Suppressor macrophage (primary cell): ENCODE measurements at regions not wholly inside any gene's neighbourhood (a gene's known extent, or its start where the extent isn't known, plus 50 kb on each side); places are given as distances from the start of the nearest gene placed in this dataset.

Experiments
- DNase-seq, 4 experiments: peaks; one replicate each; pipeline ENCODE4 v3.0.0-alpha.2; 2020 to 2022

DNA sequence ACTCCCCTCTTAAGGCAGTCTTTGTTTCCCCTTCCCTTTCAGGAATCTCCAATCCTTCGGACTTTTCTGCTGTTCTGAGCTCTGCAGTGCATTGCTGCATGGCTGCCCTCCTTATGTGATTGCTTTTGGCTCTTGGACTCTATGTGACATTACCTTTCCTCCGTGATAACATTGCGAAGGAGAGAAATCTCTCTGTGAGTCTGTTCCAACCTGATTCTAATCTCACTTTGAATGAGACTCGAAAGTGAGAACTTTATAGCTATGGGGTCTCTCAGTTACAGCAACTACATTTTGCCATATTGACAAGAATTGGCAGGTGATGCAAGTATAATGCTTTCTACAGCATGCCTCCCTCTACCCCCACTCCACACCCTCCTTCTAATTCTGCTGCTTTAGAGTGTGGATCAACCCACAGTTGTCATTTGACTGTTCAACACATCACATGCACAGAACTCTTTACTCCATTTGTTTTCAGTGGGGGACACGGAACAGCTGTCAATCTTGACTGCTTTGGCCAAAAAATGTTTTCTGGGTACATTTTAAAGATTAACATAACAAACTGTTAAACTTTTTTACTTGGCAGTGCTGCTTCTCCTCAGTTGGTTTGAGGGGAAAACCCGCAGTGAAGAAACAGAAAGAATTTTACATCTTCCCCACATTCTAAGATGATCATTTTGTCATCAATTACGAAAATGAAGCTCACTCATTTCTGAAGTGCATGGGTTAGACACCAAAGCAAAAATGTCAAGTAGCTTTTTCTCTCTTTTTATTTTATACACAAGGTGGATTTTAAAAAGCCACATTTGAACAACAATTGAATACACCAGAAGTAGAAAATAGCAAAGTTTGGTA, 125.5 kb upstream of the RMST start:
- no peak for DNase-seq

- DNase-seq, result no peak
These were observed 120.5 kb upstream of the RMST start for GRCh38 chr12:97342130-97342529.

- DNase-seq, result no peak
These were observed 114.6 kb upstream of the RMST start for GRCh38 chr12:97347956-97348355.

GRCh38 chr12:97358361-97358760, 104.2 kb upstream of the RMST start:
- no peak for DNase-seq

DNA sequence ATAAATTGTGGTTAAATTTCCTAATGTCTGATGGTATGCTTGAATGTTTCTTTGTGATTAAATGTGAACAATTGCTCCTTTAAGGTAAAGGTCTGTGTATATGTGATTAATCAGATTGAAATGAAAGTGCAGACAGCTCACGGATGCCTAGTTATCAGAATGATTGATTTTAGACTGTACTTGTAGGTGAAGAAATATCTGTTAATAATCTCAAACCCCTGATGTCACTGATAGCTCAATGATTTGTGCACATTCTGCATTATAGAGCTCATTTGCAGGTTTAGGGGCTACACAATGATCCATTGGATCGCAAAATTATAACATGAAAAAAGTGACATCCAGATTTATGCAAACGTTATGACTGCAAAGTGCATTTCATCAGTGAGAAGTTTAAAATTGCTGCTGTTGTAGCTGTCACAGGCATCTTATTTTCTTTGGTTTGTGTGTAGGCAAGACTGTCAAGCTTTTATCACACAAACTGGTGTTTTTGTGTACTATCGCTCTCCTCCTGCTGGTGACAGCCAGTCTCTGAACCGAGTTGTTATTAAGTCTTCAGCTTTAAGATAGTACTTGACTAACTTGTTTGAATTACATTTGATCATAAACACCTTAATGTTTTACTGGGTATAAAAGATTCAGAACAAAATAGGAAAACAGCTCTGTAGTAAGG, 103.4 kb upstream of the RMST start:
- no peak for DNase-seq

- no peak for DNase-seq
These were observed 98.9 kb upstream of the RMST start for GRCh38 chr12:97363693-97364092.

DNA sequence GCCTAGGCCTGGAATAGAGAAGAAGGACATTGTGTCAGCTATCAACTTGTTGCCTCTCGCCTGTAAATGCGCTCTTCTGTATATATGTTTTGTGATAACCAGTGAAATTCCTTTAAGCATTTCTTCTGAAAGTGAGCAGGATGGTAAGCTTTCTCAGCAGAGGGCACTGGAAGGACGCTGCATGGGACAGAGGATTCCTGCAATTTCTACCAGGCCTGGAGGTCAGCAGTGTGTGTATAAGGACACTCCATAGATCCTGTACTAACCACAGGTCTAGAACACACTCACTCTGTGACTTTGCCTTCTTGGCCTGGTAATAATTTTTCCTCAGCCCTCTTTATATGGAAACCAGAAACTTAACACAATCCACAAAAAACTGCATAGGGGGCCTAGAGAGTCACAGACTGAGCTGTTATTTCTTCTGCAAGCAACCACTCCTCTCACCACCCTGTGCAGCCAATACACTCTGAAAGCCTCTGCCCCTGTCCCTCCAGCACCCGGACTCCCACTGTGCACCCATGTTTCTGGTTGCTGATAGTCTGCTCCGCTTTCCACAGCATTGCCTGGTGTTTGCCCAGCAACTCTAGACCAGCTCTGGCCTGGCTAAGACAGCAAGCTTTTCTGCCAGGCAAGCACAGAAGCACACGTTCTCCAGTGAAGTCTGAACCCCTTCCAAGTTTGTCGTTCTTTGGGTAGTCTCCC, 94.0 kb upstream of the RMST start:
- DNase-seq, result no peak

DNA sequence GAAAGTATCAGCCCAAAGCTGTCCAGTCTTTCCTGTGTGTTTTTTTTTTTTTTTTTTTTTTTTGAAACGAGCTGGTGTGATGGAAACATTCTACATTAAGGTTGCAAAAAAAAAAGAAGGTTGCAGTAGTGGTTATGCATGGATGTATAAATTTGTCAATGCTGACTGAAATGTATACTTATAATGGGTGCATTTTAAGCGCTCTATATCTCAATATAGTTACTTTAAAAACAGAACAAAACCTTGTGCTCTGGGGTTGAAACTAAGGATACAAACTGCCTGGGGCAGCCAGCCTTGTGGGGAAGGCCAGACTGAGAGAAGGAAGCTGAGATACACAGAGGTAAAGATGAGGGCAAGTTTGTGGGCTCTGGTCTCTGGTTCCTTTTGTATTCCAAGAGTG, 87.3 kb upstream of the RMST start:
- DNase-seq, result no peak

- DNase-seq, result no peak
These were observed 82.2 kb upstream of the RMST start for GRCh38 chr12:97380440-97380839.

DNA sequence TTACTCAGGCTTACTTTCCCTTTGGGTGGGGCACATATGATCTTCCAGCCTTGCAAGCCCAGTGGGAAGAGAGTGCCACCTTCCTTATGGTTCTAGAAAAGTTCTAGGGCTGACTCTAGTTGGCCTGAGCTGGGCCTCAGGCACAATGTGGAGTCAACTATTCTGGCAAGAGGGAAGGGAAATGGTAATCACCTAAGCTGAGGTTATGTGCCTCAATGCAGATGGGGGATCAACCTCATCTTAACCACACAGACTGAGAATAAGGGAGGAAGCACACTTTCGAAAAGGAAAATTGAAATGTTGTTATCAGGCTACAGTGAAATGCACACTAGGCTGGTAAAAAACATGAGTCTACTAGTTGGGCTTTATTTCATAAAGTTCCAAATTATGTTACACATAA, 77.5 kb upstream of the RMST start:
- DNase-seq, result no peak

DNA sequence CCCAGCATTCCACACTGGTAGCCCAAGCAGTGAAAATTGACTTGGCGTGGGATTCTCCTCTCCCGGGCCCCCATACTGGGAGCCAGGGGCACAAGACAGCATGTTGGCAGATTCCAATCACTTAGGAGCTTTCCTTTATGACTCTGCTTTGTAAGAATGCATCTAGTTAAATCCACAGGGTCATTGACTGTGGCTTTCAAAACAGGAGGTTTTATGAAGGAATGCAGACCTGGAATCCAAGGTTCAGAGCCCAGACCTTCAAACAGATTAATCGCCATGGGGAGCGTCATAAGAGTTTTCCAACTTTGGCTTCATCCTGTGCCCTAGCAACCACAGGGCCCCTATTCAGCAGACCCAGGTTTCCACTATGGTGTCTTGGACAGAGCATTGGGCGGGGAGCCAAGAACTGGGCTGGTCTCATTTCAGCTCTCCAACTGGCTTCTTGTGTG, 76.4 kb upstream of the RMST start:
- no peak for DNase-seq

DNA sequence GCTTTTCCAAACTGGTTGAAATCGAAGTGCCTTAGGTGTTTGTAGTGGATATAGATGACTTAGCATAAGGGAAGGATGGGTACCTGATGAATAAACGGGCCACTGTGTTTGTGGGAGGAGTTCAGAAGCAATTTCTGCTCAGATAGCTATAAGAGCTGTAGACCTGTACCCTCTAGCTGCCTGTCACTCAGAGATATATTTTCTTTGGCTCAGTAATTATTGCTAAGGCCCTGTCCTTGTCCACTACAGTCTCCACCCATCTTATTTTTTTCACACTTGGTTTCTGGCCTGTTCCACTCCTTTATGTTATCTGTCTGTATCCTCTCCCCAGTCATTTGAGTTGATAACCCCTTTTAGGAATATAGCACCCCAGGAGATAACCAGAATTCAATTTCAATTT, 74.8 kb upstream of the RMST start:
- no peak for DNase-seq

DNA sequence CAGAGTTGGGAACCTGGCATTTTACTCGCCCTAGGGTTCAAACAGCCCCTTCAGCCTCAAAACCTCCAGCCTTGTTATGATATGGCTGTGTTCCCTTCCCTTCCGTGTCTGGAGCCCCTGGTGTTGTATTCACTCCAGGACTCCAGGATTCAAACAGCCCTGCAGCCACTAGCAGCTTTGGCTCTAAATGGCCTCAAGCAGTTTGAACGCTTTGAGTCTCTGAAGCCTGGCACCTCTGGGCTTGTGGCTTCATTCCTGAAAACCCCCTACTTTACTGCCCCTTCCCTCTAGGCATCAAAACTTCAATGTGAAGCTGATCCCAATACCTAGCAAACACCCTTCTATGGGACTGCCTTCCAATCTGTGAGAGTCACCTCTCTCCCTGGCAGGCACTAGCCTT, 67.9 kb upstream of the RMST start:
- no peak for DNase-seq

DNA sequence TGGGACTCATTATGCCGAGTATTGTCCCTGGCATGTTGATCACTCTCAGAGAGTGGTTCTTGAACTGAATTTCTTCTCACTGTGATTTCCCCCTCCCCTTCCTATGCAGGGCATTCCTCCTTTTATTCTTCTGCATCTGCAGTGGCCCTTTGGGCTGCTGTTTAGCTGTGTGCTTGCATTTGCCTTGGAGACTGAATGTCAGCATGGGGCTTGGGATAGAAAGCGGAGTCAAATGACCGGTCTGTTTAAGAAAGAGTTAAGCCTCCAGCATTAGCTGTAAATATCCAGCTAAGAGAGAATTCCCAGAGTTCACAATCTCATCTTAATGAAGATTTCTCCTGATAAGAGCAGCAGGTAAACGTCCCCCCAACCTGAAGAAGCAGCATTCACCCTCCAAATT, 65.6 kb upstream of the RMST start:
- DNase-seq, result no peak

- no peak for DNase-seq
These were observed 63.9 kb upstream of the RMST start for GRCh38 chr12:97398704-97399103.

GRCh38 chr12:97404093-97404492, 58.5 kb upstream of the RMST start:
- DNase-seq, result no peak

DNA sequence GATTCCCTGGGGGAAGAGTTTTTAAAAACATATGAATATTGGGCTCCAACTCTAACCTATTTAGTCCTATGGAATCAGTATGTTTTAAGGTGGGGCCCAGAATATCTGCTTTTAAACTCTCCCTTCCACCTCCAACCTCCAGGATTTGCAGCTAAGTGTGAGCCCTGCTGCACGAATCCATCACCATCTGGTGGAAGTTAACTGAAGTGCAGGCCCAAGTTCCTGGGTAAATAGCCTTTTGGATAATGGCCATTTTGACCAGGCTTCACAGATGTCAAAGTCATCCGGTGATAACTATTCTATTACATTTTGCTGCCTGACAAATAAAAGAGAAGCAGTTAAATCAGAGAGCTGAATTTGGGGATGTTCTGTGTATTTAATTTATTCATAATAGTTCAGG, 58.1 kb upstream of the RMST start:
- DNase-seq, result peak; percentile 29 to 52 (median 46)

DNA sequence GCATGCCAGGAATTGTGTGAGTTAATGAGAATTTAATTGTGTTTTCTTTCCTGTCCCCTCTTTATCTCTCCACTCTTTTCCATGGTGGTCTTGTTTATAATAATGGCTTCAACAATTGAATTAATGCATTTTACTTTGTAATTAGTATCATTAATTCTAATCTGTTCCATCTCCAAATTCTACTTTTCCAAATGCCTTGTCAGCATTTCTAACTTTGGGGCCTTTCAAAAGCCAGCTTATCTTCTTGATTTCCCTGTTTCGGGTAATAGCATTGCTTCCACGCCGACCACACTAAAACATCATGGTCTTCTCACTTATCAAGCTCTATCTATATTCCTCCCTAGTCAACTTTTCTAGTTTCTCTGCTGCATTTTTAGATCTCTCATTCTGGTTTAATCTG, 54.2 kb upstream of the RMST start:
- DNase-seq, result no peak

DNA sequence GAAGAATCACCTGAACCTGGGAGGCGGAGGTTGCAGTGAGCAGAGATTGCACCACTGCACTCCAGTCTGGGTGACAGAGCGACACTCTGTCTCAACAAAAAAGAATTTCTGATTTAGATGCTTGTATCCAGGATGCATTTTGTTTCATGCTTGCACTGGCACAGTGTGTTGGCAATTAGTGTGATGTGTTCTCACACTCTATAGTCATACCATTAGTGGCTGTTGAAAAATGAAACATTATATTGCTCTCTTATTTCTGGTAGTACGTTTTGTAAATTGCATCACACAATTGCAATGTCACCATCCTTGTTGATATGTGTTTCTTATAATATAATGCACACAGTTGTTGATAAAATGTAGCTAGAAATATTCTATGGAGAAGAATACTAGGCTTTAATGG, 51.3 kb upstream of the RMST start:
- DNase-seq, result no peak
